Stimulated activated memory B cell treated with anti-CD40 and anti-IgM and Interleukin-4, amounts not matched to agents 10 μg/mL and 1 μg/mL and 100 μg/mL, for 72 hours (primary cell): ENCODE measurements at regions not wholly inside any gene's neighbourhood (a gene's known extent, or its start where the extent isn't known, plus 50 kb on each side); places are given as distances from the start of the nearest gene placed in this dataset.

Source experiments
- ATAC-seq: fragments of 150-1000 bp; cut with Tn5 transposase; 2 replicates; pipeline ENCODE4 v1.10.0; 2021
- H3K27ac Mint-ChIP-seq: one replicate; pipeline ENCODE4 v1.8.0; 2022; ENCODE audit warnings: mild to moderate bottlenecking, mixed read lengths
- H3K27me3 Mint-ChIP-seq: one replicate; pipeline ENCODE4 v1.8.0; 2022; ENCODE audit warnings: mixed read lengths
- H3K36me3 Mint-ChIP-seq: one replicate; pipeline ENCODE4 v1.8.0; 2022; ENCODE audit warnings: mixed read lengths
- H3K4me1 Mint-ChIP-seq: one replicate; pipeline ENCODE4 v1.8.0; 2022; ENCODE audit warnings: mixed read lengths
- H3K4me3 Mint-ChIP-seq: one replicate; pipeline ENCODE4 v1.8.0; 2022; ENCODE audit warnings: mild to moderate bottlenecking, moderate library complexity, mixed read lengths
- H3K9me3 Mint-ChIP-seq: one replicate; pipeline ENCODE4 v1.8.0; 2022; ENCODE audit warnings: mixed read lengths

DNA sequence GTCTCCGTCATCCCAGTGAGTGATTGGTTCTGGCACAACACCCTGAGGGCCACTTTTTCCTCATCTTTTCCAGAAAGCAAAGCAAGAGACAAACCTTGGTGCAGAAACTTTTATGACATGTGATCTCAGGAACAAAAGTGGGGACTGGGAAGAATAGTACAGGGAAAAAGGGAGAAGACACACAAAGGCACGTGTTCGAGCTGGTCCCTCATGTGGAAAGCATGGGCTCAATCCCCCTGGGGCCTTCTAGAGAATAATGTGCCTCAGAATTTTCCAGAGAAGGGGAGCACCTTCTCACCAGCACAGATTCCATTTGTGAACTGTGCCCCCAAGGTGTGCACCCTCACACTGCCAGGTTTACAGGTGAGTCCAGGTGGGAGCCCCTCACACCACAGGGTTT lies 312.6 kb downstream of the FBXO15 start:
- Mint-ChIP-seq H3K4me1 (no peaks in the 10 kb centered on the region), H3K4me3 (no peak overlapping the region), H3K27me3 (no peaks in the 10 kb centered on the region), H3K27ac (no peak overlapping the region), H3K36me3 (no peaks in the 10 kb centered on the region), H3K9me3 (no peaks in the 10 kb centered on the region)
- ATAC-seq, result no peak

DNA sequence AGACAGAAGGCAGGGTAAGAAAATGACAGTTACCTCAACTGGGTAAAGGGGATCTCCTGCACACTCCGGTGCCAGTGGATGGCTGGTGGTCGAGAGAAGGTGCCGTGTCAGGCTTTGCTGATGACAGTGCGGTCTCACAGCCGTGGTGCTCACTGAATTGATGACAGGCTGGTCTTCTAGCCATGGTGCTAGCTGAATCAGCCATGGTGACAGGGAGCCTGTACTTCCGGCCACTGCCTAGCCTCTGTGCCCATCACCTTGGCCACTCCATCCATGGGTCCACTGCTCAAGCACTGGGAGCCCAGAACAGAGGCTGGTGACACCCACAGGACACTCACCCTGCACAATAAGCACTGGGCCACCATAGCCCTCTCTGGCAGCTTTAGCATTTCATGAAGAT lies 315.9 kb downstream of the FBXO15 start:
- ATAC-seq, result no peak
- no peak overlapping the region for H3K4me3 Mint-ChIP-seq
- H3K27me3 Mint-ChIP-seq, result no peaks in the 10 kb centered on the region
- H3K9me3 Mint-ChIP-seq, result peaks cover 3% of the 10 kb centered on the region
- no peaks in the 10 kb centered on the region for H3K4me1 Mint-ChIP-seq
- no peaks in the 10 kb centered on the region for H3K36me3 Mint-ChIP-seq
- H3K27ac Mint-ChIP-seq, result no peak overlapping the region

DNA sequence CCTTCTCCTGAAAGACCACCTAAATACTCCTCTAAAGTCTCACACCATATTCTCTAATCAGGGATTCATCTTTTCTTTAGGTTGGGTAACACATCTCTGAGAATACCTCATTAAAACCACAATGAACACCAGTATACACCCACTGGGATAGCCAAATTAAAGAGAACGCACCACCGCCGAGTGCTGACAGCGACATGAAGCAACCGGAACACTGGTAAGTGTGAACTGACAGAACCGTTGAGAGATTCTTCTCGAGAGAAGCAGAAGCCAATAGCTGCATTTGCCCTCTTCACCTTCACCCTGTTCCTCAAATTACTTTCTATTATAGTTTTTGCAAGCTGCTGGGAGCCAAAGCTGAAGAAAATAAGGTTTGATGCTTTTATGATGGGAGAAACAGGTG lies 318.5 kb downstream of the FBXO15 start:
- Mint-ChIP-seq H3K36me3 (no peaks in the 10 kb centered on the region), H3K27ac (no peak overlapping the region), H3K9me3 (peaks cover 3% of the 10 kb centered on the region), H3K27me3 (no peaks in the 10 kb centered on the region), H3K4me3 (no peak overlapping the region), H3K4me1 (no peaks in the 10 kb centered on the region)
- no peak for ATAC-seq

DNA sequence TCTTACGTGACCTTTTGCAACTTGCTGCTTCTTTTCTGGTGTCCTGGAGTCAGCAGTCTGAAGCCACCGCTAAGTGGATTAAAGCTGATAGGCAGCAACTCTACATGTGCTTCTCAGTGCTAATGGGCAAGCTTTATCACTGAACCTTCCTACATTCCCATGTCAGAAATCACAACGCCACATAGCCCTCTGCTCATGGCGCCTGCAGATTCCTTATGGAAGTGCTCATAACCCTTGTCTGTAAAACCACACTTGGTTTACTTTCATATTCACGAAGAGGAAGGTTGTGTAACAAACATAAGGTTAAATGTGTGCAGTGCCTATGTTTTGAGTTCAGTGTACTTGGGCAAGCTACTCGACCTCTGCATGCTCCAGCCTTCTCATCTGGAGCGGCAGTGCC lies 319.8 kb downstream of the FBXO15 start:
- no peaks in the 10 kb centered on the region for H3K36me3 Mint-ChIP-seq
- H3K27ac Mint-ChIP-seq, result no peak overlapping the region
- H3K4me1 Mint-ChIP-seq, result no peaks in the 10 kb centered on the region
- H3K27me3 Mint-ChIP-seq, result no peaks in the 10 kb centered on the region
- H3K4me3 Mint-ChIP-seq, result no peak overlapping the region
- no peak for ATAC-seq
- H3K9me3 Mint-ChIP-seq, result peaks cover 3% of the 10 kb centered on the region

DNA sequence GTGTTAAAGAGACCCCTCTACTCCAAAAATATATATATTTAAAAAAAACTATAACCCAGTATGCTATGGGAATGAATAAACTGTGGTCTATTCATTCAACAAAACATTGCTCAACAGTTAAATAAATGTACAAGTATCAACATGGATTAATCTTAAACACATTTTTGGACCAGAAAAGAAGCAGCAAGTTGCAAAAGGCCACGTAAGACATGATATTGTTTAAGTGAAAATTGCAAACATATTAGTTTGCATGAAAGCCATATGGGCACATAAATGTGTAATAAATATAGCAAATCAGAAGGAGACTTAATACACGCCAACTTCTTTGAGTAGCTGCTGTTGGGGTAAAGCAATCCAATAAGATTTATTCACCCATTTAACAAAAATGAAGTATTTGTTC lies 321.5 kb downstream of the FBXO15 start:
- no peak for ATAC-seq
- Mint-ChIP-seq H3K4me3 (no peak overlapping the region), H3K36me3 (no peaks in the 10 kb centered on the region), H3K4me1 (no peaks in the 10 kb centered on the region), H3K27me3 (no peaks in the 10 kb centered on the region), H3K9me3 (peaks cover 3% of the 10 kb centered on the region), H3K27ac (no peak overlapping the region)

DNA sequence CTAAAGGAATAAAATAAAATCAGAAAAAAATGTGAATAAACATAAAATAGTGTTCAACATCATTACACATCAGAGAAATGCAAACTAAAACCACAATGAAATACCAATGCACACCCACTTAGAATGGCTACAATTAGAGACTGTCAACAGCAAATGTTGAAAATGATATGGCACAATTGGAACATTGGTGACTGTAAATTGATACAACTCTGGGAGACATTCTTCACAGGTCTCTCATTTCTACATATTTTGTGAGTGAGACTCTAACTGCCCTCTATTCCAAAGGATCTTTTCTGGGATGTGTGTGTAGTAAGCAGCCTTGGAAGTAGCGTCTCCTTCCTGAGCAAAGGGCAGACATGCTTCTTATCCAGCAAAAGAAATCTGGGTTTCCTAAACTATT lies 323.0 kb downstream of the FBXO15 start:
- no peak for ATAC-seq
- Mint-ChIP-seq H3K4me3 (no peak overlapping the region), H3K27me3 (no peaks in the 10 kb centered on the region), H3K36me3 (no peaks in the 10 kb centered on the region), H3K4me1 (no peaks in the 10 kb centered on the region), H3K9me3 (peaks cover 3% of the 10 kb centered on the region), H3K27ac (no peak overlapping the region)

DNA sequence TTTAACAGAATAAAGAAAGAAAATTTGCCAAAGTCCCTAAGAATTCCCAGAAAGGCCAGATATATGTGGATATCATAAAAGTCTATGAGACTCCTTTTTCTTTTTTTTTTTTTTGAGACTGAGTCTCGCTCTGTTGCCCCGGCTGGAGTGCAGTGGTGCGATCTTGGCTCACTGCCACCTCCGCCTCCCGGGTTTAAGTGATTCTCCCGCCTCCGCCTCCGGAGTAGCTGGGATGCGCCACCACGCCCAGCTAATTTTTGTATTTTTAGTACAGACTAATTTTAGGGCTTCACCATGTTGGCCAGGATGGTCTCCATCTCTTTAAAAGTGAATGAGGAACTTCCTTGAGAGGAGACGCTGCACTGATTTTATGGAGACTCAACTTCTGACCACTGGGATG lies 335.2 kb downstream of the FBXO15 start:
- no peak for ATAC-seq
- Mint-ChIP-seq H3K4me3 (no peak overlapping the region), H3K27ac (no peak overlapping the region)

DNA sequence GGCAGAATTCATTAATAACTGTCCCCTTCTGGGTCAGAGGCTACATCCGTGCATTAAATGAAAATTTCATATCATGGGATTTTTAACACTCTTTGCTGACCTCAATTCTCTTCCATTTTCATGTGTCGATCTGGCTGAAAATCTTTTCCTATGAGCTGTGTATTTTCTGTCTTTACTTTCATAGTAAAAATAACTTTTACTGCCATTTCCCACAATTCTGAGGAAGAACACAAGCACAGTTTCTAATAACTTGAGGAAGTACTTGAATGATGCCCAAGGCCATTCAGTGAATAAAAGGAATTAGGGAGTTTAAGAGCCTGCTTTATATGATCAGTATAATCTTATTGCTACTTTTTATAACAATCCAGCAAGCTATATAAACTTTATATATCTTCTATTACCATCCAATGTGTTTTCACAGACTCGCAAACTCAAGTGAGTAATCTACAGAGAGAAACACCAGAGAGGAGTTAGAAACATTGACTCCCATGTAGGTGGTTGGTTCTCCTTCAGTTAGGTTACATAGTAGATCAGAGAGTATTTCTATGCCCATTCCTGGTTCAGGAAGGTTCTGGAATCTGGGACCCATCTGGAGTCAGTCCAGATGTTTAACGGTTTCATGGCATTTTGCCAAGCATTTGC lies 340.0 kb downstream of the FBXO15 start:
- Mint-ChIP-seq H3K4me1 (no peaks in the 10 kb centered on the region), H3K27ac (no peak overlapping the region), H3K36me3 (no peaks in the 10 kb centered on the region), H3K27me3 (no peaks in the 10 kb centered on the region), H3K4me3 (no peak overlapping the region), H3K9me3 (peaks cover 2% of the 10 kb centered on the region)
- no peak for ATAC-seq

More for the DNA sequence above, 335.2 kb downstream of the FBXO15 start:
- no peaks in the 10 kb centered on the region for H3K27me3 Mint-ChIP-seq
- no peaks in the 10 kb centered on the region for H3K4me1 Mint-ChIP-seq
- H3K36me3 Mint-ChIP-seq, result no peaks in the 10 kb centered on the region
- H3K9me3 Mint-ChIP-seq, result no peaks in the 10 kb centered on the region

DNA sequence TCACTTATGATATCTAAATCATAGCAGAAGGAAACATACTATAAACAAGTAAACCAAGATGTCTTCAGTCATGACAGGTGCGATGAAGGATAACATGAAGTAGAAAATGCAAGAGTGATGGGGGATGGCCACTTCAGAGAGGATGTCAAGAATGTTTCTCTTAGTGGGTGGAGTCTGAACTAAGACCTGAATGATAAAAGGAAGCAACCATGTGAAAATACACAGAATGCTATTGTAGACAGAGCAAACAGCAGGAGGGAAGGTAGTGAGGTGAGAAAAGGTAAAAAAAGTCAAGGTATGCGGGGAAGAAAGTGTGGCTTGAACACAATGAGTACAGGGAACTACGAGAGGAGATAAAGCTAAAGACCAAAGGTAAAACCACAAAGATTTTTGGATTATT lies 341.6 kb downstream of the FBXO15 start:
- no peaks in the 10 kb centered on the region for H3K36me3 Mint-ChIP-seq
- H3K27ac Mint-ChIP-seq, result no peak overlapping the region
- peaks cover 2% of the 10 kb centered on the region for H3K9me3 Mint-ChIP-seq
- no peaks in the 10 kb centered on the region for H3K27me3 Mint-ChIP-seq
- ATAC-seq, result no peak
- no peak overlapping the region for H3K4me3 Mint-ChIP-seq
- H3K4me1 Mint-ChIP-seq, result no peaks in the 10 kb centered on the region

DNA sequence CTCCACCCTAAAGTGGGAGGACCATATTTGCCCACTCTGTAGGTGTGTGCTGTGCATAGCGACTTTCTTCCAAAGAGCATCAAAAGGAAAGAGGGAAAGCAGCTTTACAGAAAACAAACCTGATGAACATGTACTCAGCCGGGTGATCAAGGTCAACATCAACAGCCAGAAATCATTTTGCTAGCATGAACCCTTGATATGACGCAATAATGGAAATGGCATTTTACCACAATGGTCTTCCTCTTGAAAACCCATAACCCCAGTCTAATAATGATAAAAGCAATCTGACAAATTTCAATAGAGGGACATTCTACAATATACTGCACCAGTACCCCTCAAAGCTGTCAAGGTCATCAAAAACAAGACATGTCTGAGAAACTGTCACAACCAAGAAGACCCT lies 350.2 kb downstream of the FBXO15 start:
- H3K4me1 Mint-ChIP-seq, result no peaks in the 10 kb centered on the region
- no peak for ATAC-seq
- no peaks in the 10 kb centered on the region for H3K27me3 Mint-ChIP-seq
- no peak overlapping the region for H3K27ac Mint-ChIP-seq
- no peaks in the 10 kb centered on the region for H3K9me3 Mint-ChIP-seq
- no peaks in the 10 kb centered on the region for H3K36me3 Mint-ChIP-seq
- no peak overlapping the region for H3K4me3 Mint-ChIP-seq

DNA sequence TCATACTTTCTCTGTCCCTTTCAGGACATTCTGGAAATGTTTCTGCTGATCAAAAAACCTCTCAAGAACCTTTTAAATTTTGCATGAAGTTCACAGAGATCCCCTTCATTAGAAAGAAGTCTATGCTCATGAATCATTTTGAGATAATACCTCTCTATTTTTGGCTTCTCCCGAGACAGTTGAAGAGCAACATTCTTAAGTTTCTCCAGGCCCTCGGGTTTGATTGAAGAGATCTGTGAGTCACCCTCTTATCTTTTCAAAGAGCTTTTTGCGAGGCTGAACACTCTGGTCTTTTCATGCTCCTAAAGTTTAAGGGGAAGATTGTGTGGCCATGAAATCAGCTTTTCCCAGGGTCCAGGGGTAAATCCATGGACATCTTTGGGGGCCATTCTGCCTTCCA lies 354.2 kb downstream of the FBXO15 start:
- Mint-ChIP-seq H3K4me1 (no peaks in the 10 kb centered on the region), H3K9me3 (no peaks in the 10 kb centered on the region), H3K4me3 (no peak overlapping the region), H3K27ac (no peak overlapping the region), H3K36me3 (no peaks in the 10 kb centered on the region), H3K27me3 (no peaks in the 10 kb centered on the region)
- no peak for ATAC-seq

DNA sequence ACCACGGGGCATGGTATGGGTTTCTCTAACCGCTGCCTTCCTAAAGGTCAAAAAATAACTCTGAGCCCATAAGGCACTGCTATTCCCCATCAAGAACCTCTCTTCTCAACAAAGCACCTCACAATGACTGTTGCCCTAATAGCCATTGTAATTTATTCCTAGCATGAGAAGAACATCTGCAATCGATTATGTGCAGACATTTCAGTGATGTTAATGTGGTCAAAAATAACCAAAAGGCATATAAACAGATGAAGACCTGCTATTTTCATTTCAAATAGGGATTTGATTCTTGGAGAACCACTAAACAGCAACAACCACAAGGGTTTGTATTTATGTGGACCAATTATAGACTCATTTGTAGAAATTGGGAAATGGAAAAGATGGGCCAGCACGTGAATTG lies 356.6 kb downstream of the FBXO15 start:
- Mint-ChIP-seq H3K27ac (no peak overlapping the region), H3K4me3 (no peak overlapping the region), H3K9me3 (no peaks in the 10 kb centered on the region), H3K4me1 (no peaks in the 10 kb centered on the region), H3K27me3 (no peaks in the 10 kb centered on the region), H3K36me3 (no peaks in the 10 kb centered on the region)
- no peak for ATAC-seq

DNA sequence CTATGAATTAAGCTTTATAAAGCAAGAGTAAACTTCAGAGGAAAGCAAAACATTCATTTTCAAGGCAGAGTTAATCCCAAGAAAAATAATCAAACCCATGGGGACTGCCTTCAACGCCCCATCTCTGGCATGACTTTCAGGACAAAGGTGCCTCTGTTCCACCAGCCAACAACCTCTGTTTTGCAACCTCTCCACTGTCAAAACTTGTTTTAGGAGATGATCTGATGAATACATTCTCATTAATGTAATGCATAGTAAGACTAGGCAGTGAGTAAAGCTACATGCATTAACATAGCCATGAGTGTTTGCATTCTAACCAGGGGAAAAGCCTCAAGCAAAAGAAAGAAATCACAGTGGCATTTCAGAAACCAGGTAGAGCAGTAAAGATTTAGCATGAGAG lies 357.0 kb downstream of the FBXO15 start:
- Mint-ChIP-seq H3K4me1 (no peaks in the 10 kb centered on the region), H3K36me3 (no peaks in the 10 kb centered on the region), H3K9me3 (no peaks in the 10 kb centered on the region), H3K4me3 (no peak overlapping the region), H3K27me3 (no peaks in the 10 kb centered on the region), H3K27ac (no peak overlapping the region)
- no peak for ATAC-seq

DNA sequence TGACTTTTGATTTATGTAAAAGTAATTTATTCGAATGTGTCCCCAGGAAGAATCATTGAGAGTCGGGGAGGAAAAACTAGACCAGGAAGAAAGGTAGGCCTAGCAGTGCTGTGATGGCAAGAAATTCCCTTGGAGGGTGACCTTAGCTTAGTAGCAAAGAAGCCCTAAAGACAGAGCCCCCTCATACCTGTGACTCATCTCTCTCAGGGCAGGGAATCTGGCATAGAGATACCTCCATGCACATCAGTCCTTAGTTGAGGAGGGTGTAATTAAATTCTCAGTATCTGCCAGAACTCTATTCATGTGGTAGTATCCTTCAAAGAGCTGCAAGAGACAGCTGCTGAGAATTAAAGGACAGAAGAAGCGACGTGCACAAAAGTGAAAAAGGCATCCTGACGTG lies 360.3 kb downstream of the FBXO15 start:
- no peak for ATAC-seq
- no peaks in the 10 kb centered on the region for H3K36me3 Mint-ChIP-seq
- H3K9me3 Mint-ChIP-seq, result no peaks in the 10 kb centered on the region
- no peak overlapping the region for H3K27ac Mint-ChIP-seq
- no peaks in the 10 kb centered on the region for H3K4me1 Mint-ChIP-seq
- no peaks in the 10 kb centered on the region for H3K27me3 Mint-ChIP-seq
- H3K4me3 Mint-ChIP-seq, result no peak overlapping the region

DNA sequence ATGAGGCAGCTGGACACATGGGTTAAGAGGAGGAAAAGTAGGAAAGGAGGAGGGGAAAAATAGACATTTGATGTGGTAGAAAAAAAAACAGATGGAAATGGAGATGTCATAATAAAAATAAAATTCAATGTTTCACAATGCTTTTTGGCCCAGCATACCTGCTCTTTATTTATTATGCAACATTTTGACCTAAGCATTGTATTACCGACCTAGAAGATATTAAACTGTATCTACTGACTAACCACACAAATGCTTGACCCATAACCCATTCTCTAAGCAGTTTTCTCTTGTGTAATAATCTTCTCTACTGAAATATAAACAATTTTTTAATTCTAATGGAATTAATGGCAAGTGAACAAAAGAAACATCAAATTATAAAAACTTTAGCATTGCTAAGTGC lies 362.3 kb downstream of the FBXO15 start:
- peaks cover 9% of the 10 kb centered on the region for H3K27me3 Mint-ChIP-seq
- ATAC-seq, result no peak
- H3K4me1 Mint-ChIP-seq, result no peaks in the 10 kb centered on the region

DNA sequence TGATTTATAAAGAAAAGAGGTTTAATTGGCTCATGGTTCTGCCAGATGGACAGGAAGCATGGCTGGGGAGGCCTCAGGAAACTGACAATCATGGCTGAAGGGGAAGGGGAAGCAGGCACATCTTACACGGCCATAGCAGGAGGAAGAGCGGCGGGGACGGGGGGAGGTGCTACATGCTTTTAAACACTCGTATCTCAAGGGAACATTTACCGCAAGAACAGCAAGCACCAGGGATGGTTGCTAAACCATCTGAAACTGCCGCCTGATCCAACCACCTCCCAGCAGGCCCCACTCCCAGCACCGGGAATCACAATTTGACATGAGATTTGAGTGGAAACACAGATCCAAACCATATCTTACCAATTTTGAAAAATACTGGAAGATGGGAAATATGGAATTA lies 362.8 kb downstream of the FBXO15 start:
- no peak overlapping the region for H3K4me3 Mint-ChIP-seq
- H3K9me3 Mint-ChIP-seq, result no peaks in the 10 kb centered on the region
- H3K36me3 Mint-ChIP-seq, result no peaks in the 10 kb centered on the region
- peaks cover 9% of the 10 kb centered on the region for H3K27me3 Mint-ChIP-seq
- ATAC-seq, result no peak
- H3K4me1 Mint-ChIP-seq, result no peaks in the 10 kb centered on the region
- no peak overlapping the region for H3K27ac Mint-ChIP-seq

More for the DNA sequence above, 362.3 kb downstream of the FBXO15 start:
- H3K36me3 Mint-ChIP-seq, result no peaks in the 10 kb centered on the region
- H3K4me3 Mint-ChIP-seq, result no peak overlapping the region
- H3K27ac Mint-ChIP-seq, result no peak overlapping the region
- no peaks in the 10 kb centered on the region for H3K9me3 Mint-ChIP-seq

DNA sequence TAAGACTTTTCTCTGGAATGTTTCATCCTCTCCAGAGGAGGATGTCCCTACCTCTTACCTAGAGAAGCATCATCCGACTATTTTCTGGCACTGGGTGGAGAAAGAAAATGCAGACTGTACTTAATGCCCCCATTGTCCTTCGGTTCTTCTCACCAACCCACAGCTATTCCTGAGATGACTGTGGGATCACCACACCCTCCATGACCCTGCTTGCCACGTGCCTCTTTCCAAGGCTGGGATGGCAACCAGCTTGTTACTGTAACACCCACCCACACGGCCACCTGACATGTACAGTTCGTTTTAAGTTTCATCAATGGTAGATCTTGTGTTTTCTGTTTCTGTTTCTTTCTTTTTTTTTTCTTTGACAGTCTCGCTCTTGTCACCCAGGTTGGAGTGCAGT lies 365.2 kb downstream of the FBXO15 start:
- Mint-ChIP-seq H3K36me3 (no peaks in the 10 kb centered on the region), H3K27me3 (peaks cover 9% of the 10 kb centered on the region), H3K4me3 (no peak overlapping the region), H3K4me1 (no peaks in the 10 kb centered on the region), H3K27ac (no peak overlapping the region), H3K9me3 (no peaks in the 10 kb centered on the region)
- no peak for ATAC-seq
